ENCODE measurements at regions not wholly inside any gene's neighbourhood (a gene's known extent, or its start where the extent isn't known, plus 50 kb on each side); places are given as distances from the start of the nearest gene placed in this dataset.
"Not testable (repeated sequence)": the region's sequence is repeated elsewhere in the genome, so short reads cannot be mapped to it uniquely, and the experiment has no call there.

DNA sequence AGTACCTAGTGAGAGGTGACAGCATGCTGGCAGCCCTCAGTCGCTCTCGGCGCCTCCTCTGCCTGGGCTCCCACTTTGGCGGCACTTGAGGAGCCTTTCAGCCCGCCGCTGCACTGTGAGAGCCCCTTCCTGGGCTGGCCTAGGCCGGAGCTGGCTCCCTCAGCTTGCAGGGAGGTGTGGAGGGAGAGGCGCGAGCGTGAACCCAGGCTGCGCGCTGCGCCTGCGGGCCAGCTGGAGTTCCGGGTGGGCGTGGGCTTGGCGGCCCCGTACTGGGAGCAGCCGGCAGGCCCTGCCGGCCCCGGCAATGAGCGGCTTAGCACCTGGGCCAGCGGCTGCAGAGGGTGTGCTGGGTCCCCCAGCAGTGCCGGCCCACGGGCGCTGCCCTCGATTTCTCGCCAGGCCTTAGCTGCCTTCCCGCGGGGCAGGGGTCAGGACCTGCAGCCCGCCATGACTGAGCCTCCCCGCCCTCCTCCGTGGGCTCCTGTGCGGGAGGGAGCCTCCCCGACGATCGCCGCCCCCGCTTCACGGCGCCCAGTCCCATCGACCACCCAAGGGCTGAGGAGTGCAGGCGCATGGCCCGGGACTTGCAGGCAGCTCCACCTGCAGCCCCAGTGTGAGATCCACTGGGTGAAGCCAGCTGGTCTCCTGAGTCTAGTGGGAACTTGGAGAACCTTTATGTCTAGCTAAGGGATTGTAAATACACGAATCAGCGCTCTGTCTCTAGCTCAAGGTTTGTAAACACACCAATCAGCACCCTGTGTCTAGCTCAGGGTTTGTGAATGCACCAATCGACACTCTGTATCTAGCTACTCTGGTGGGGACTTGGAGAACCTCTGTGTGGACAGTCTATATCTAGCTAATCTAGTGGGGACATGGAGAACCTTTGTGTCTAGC lies 1579.2 kb downstream of the SI start:
- TF ChIP-seq CTCF (IDR thresholded peaks at IDR 0.05); ZFX (IDR thresholded peaks at IDR 0.05; ENCODE audit: borderline replicate concordance): not testable (repeated sequence)
